GM12878 (cell line): ENCODE measurements at regions not wholly inside any gene's neighbourhood (a gene's known extent, or its start where the extent isn't known, plus 50 kb on each side); places are given as distances from the start of the nearest gene placed in this dataset.

Experiments used
- ATF2 ChIP-seq: IDR thresholded peaks from 2 replicates; pipeline ENCODE4 v1.6.1; 2012; ENCODE audit warnings: low read length, inconsistent platforms
- CHD2 ChIP-seq: IDR thresholded peaks from 2 replicates; pipeline ENCODE4 v1.6.1; 2011; ENCODE audit warnings: low read depth, low read length, improper control_type of control experiment, borderline replicate concordance
- CTCF ChIP-seq, 3 experiments: IDR thresholded peaks in 2 of 3; conservative IDR thresholded peaks in 1 of 3; 2 replicates each; pipeline ENCODE4 v1.5.1; 2011; ENCODE audit warnings: low read depth in 3 of 3, low read length in 3 of 3, mild to moderate bottlenecking in 3 of 3, control low read depth in 2 of 3, moderate library complexity in 2 of 3, inconsistent platforms in 1 of 3, mixed read lengths in 1 of 3; ENCODE audit not compliant: control insufficient read depth in 2 of 3, insufficient read depth in 1 of 3; ENCODE audit errors: extremely low read depth in 1 of 3
- POLR2A ChIP-seq: IDR thresholded peaks from 2 replicates; pipeline ENCODE4 v1.6.1; 2011; ENCODE audit warnings: low read depth, mild to moderate bottlenecking, low read length

GRCh38 chr21:23541571-23541970 lies 2065.7 kb downstream of the MRPL39 start:
- TF ChIP-seq ATF2 = no peak
- no peak for TF ChIP-seq POLR2A
- TF ChIP-seq CTCF (IDR thresholded peaks at IDR 0.05 in 2 of 3, conservative IDR thresholded peaks at IDR 0.05 in 1 of 3; ENCODE audit: control insufficient read depth in 2 of 3, extremely low read depth in 1 of 3, insufficient read depth in 1 of 3, low read depth in 3 of 3, low read length in 3 of 3) = no peak
- TF ChIP-seq CHD2 = no peak
